HCT116 (cell line): ENCODE measurements at regions not wholly inside any gene's neighbourhood (a gene's known extent, or its start where the extent isn't known, plus 50 kb on each side); places are given as distances from the start of the nearest gene placed in this dataset.

ENCODE experiments used
- ATAC-seq: fragments of 200-7000 bp; cut with Tn5 transposase; 2 replicates; pipeline ENCODE4 v1.9.1; 2020; ENCODE audit warnings: mild to moderate bottlenecking, moderate library complexity
- BruUV-seq: library from RNA; stranded (reverse); fragments of 400-500 nt; replicated peaks from 2 replicates; lab custom pipeline; 2021; lab: Mats Ljungman, UMichigan
- CTCF ChIA-PET: fragments of 300-600 bp; sonication (Branson Sonifier 250); formaldehyde crosslinking; loops from one replicate; lab custom pipeline; 2021; ENCODE audit warnings: antibody characterized with exemption; lab: Charles Lee
- POLR2A ChIA-PET: fragments of 300-600, 350-600 bp; sonication (Branson Sonifier 250); formaldehyde crosslinking; loops from one replicate; lab custom pipeline; 2021; ENCODE audit warnings: antibody characterized with exemption; lab: Charles Lee
- RAD21 ChIA-PET, 2 experiments: fragments of 300-600 bp; sonication (Branson Sonifier 250); formaldehyde crosslinking; loops; one replicate each; lab custom pipeline; 2023; ENCODE audit warnings: low total read pairs in 2 of 2; ENCODE audit not compliant: uncharacterized antibody in 2 of 2, unreplicated experiment in 2 of 2, low non-redundant PET in 1 of 2; lab: Charles Lee
- DNase-seq: peaks from one replicate; pipeline ENCODE4 v3.0.0-alpha.2; 2010; ENCODE audit warnings: low read depth, low spot score
- H2AFZ ChIP-seq: fragments of 200-600 bp; shearing (Covaris generic), sonication (generic); 2 replicates; pipeline ENCODE4 v1.6.1; 2017; ENCODE audit warnings: low read depth, mixed run types, mixed read lengths, antibody characterized with exemption, low read length; ENCODE audit not compliant: poor library complexity, severe bottlenecking
- H3K27ac ChIP-seq: 2 replicates; pipeline ENCODE4 v1.5.1; 2012; ENCODE audit warnings: low read depth, low read length
- H3K27me3 ChIP-seq: fragments of 200-600 bp; sonication (generic); 2 replicates; pipeline ENCODE4 v1.6.1; 2016; ENCODE audit warnings: mixed run types, low read length, mixed read lengths; ENCODE audit not compliant: insufficient read depth
- H3K36me3 ChIP-seq, 2 experiments: fragments of 200-500 bp in 1 of 2; fragments of 200-600 bp in 1 of 2; sonication (Bioruptor generic) in 1 of 2; sonication (generic) in 1 of 2; 2 replicates each; pipeline versions ENCODE4 v1.5.1 to v1.6.1; 2014 to 2016; ENCODE audit warnings: low read length in 2 of 2, inconsistent platforms in 1 of 2, mixed read lengths in 1 of 2, mixed run types in 1 of 2; ENCODE audit not compliant: insufficient read depth in 2 of 2, control insufficient read depth in 1 of 2
- H3K4me1 ChIP-seq, 2 experiments: fragments of 200-600 bp in 1 of 2; sonication (generic) in 1 of 2; 2 replicates each; pipeline versions ENCODE4 v1.5.1 to v1.6.1; 2012 to 2017; ENCODE audit warnings: low read length in 2 of 2, inconsistent platforms in 1 of 2, mild to moderate bottlenecking in 1 of 2, mixed read lengths in 1 of 2, mixed run types in 1 of 2, moderate library complexity in 1 of 2; ENCODE audit not compliant: insufficient read depth in 2 of 2, control insufficient read depth in 1 of 2
- H3K4me2 ChIP-seq: fragments of 200-600 bp; sonication (generic); 2 replicates; pipeline ENCODE4 v1.6.1; 2017; ENCODE audit warnings: mixed run types, low read length, mixed read lengths
- H3K4me3 ChIP-seq, 2 experiments: fragments of 200-600 bp in 1 of 2; sonication (generic) in 1 of 2; replicated peaks in 1 of 2; 2 replicates each; pipeline ENCODE4 v1.5.1; 2011 to 2016; ENCODE audit warnings: low read length in 2 of 2, control low read depth in 1 of 2, low read depth in 1 of 2, mild to moderate bottlenecking in 1 of 2, mixed read lengths in 1 of 2, mixed run types in 1 of 2
- H3K79me2 ChIP-seq: fragments of 200-600 bp; sonication (generic); 2 replicates; pipeline ENCODE4 v1.6.1; 2017; ENCODE audit warnings: mild to moderate bottlenecking, mixed run types, low read length, moderate library complexity, mixed read lengths; ENCODE audit not compliant: insufficient read depth
- H3K9ac ChIP-seq: fragments of 200-600 bp; sonication (generic); 2 replicates; pipeline ENCODE4 v1.6.1; 2016; ENCODE audit warnings: low read length, mixed read lengths
- H3K9me2 ChIP-seq: fragments of 200-600 bp; sonication (generic), shearing (Covaris generic); 2 replicates; pipeline ENCODE4 v1.6.1; 2017; ENCODE audit warnings: mixed run types, mild to moderate bottlenecking, moderate library complexity; ENCODE audit not compliant: insufficient read depth
- H3K9me3 ChIP-seq, 2 experiments: fragments of 200-500 bp in 1 of 2; fragments of 200-600 bp in 1 of 2; sonication (Bioruptor generic) in 1 of 2; sonication (generic) in 1 of 2; 2 replicates each; pipeline ENCODE4 v1.6.1; 2014 to 2017; ENCODE audit warnings: low read length in 2 of 2, mixed read lengths in 2 of 2, inconsistent platforms in 1 of 2, low read depth in 1 of 2, mild to moderate bottlenecking in 1 of 2, mixed run types in 1 of 2, moderate library complexity in 1 of 2; ENCODE audit not compliant: control insufficient read depth in 1 of 2, insufficient read depth in 1 of 2
- H4K20me1 ChIP-seq: fragments of 200-600 bp; sonication (generic), shearing (Covaris generic); 2 replicates; pipeline ENCODE4 v1.6.1; 2017; ENCODE audit warnings: mixed run types, mild to moderate bottlenecking, moderate library complexity; ENCODE audit not compliant: insufficient read depth
- CBX3 ChIP-seq: IDR thresholded peaks from 2 replicates; pipeline ENCODE4 v1.6.1; 2012; ENCODE audit warnings: low read depth
- CTCF ChIP-seq, 3 experiments: fragments of 200-600 bp in 1 of 3; sonication (generic) in 1 of 3; IDR thresholded peaks in 2 of 3; conservative IDR thresholded peaks in 1 of 3; 2 replicates each; pipeline ENCODE4 v1.5.1; 2012 to 2017; ENCODE audit warnings: low read depth in 2 of 3, low read length in 2 of 3, antibody characterized with exemption in 1 of 3, borderline replicate concordance in 1 of 3, control low read depth in 1 of 3, mild to moderate bottlenecking in 1 of 3, mixed read lengths in 1 of 3, mixed run types in 1 of 3, moderate library complexity in 1 of 3; ENCODE audit not compliant: insufficient read depth in 1 of 3
- ELF1 ChIP-seq: IDR thresholded peaks from 2 replicates; pipeline ENCODE4 v1.6.1; 2012; ENCODE audit warnings: low read depth, borderline replicate concordance
- EZH2 ChIP-seq: fragments of 200-600 bp; sonication (generic); IDR thresholded peaks from 2 replicates; pipeline ENCODE4 v1.6.1; 2017; ENCODE audit warnings: antibody characterized with exemption, mixed run types
- EZH2phosphoT487 ChIP-seq: fragments of 200-600 bp; IDR thresholded peaks from 2 replicates; pipeline ENCODE4 v1.6.1; 2018; ENCODE audit warnings: antibody characterized with exemption, borderline replicate concordance
- JUND ChIP-seq: IDR thresholded peaks from 2 replicates; pipeline ENCODE4 v1.6.1; 2012
- MAX ChIP-seq: IDR thresholded peaks from 2 replicates; pipeline ENCODE4 v1.6.1; 2012
- POLR2AphosphoS5 ChIP-seq: IDR thresholded peaks from 2 replicates; pipeline ENCODE4 v1.6.1; 2011; ENCODE audit warnings: mild to moderate bottlenecking, low read depth, low read length, moderate library complexity
- REST ChIP-seq: IDR thresholded peaks from 2 replicates; pipeline ENCODE4 v1.6.1; 2012; ENCODE audit warnings: low read depth
- TCF7L2 ChIP-seq: IDR thresholded peaks from 2 replicates; pipeline ENCODE4 v1.7.0; 2011; ENCODE audit warnings: borderline replicate concordance, inconsistent platforms; ENCODE audit not compliant: insufficient read depth, insufficient read length; ENCODE audit errors: extremely low read depth
- ZFX ChIP-seq: fragments of 450-650 bp; IDR thresholded peaks from 2 replicates; pipeline ENCODE4 v1.6.1; 2017
- ZNF274 ChIP-seq: fragments of 200-500 bp; sonication (Bioruptor generic); IDR thresholded peaks from 2 replicates; pipeline ENCODE4 v1.6.1; 2014; ENCODE audit warnings: mild to moderate bottlenecking, low read depth, low read length, inconsistent platforms
- intact Hi-C: fragments of 100-400 bp; cut with micrococcal nuclease; formaldehyde crosslinking; loops from 2 replicates; pipeline ENCODE4 v1.10.0; 2022
- TF ChIP-seq, protein P1 (sequence below): IDR thresholded peaks from 2 replicates; pipeline ENCODE4 v1.6.1; 2011; ENCODE audit warnings: mild to moderate bottlenecking, low read length, moderate library complexity; ENCODE audit not compliant: insufficient replicate concordance; ENCODE audit errors: extremely low read depth

GRCh38 chr14:29354486-29354885 lies 573.2 kb downstream of the PRKD1 start:
- no peak for ATAC-seq
- Histone ChIP-seq H3K9ac (no peak overlapping the region), H3K9me2 (no peaks in the 10 kb centered on the region), H2AFZ (no peak overlapping the region), H3K4me3 (no peak overlapping the region), H3K27ac (no peak overlapping the region), H3K9me3 (peaks cover 8 to 20% of the 10 kb centered on the region in 2 experiments; a peak in 2 of 4 replicates), H3K36me3 (no peaks in the 10 kb centered on the region), H4K20me1 (no peaks in the 10 kb centered on the region), H3K27me3 (no peaks in the 10 kb centered on the region), H3K4me1 (no peaks in the 10 kb centered on the region), H3K79me2 (no peaks in the 10 kb centered on the region)
- BruUV-seq, result no TSS peak
- no peak for DNase-seq
- ChIA-PET CTCF (no interaction called here), RAD21 (no interaction called here), POLR2A (no interaction called here)
- intact Hi-C loops, result no loop called here
- no peak for TF ChIP-seq CBX3
- TF ChIP-seq REST, result no peak
- TF ChIP-seq, all 23 proteins: peak for 0
- no peak overlapping the region for H3K4me2 ChIP-seq

- ChIA-PET POLR2A (no interaction called here), RAD21 (no interaction called here), CTCF (no interaction called here)
- H3K79me2 ChIP-seq, result no peaks in the 10 kb centered on the region
- H3K9ac ChIP-seq, result no peak overlapping the region
- no peak overlapping the region for H3K4me2 ChIP-seq
- H3K27ac ChIP-seq, result no peak overlapping the region
- peaks cover 8 to 19% of the 10 kb centered on the region in 2 experiments; a peak in 2 of 4 replicates for H3K9me3 ChIP-seq
- H3K36me3 ChIP-seq, result no peaks in the 10 kb centered on the region
- intact Hi-C loops, result no loop called here
- H3K4me1 ChIP-seq, result no peaks in the 10 kb centered on the region
- no TSS peak for BruUV-seq
- DNase-seq (no peak), ATAC-seq (no peak)
- no peak overlapping the region for H2AFZ ChIP-seq
- no peaks in the 10 kb centered on the region for H3K9me2 ChIP-seq
- H3K4me3 ChIP-seq, result no peak overlapping the region
- no peaks in the 10 kb centered on the region for H3K27me3 ChIP-seq
- H4K20me1 ChIP-seq, result no peaks in the 10 kb centered on the region
- TF ChIP-seq MAX, result no peak
- TF ChIP-seq, protein P1, sequence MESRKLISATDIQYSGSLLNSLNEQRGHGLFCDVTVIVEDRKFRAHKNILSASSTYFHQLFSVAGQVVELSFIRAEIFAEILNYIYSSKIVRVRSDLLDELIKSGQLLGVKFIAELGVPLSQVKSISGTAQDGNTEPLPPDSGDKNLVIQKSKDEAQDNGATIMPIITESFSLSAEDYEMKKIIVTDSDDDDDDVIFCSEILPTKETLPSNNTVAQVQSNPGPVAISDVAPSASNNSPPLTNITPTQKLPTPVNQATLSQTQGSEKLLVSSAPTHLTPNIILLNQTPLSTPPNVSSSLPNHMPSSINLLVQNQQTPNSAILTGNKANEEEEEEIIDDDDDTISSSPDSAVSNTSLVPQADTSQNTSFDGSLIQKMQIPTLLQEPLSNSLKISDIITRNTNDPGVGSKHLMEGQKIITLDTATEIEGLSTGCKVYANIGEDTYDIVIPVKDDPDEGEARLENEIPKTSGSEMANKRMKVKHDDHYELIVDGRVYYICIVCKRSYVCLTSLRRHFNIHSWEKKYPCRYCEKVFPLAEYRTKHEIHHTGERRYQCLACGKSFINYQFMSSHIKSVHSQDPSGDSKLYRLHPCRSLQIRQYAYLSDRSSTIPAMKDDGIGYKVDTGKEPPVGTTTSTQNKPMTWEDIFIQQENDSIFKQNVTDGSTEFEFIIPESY, result no peak
- TF ChIP-seq ZNF274, result no peak
- TF ChIP-seq TCF7L2, result no peak
- TF ChIP-seq EZH2, result no peak
- no peak for TF ChIP-seq JUND
- TF ChIP-seq POLR2AphosphoS5, result no peak
- no peak for TF ChIP-seq EZH2phosphoT487
- TF ChIP-seq ELF1, result no peak
- TF ChIP-seq ZFX, result no peak
- TF ChIP-seq CTCF (IDR thresholded peaks at IDR 0.05 in 2 of 3, conservative IDR thresholded peaks at IDR 0.05 in 1 of 3; ENCODE audit: borderline replicate concordance in 1 of 3, insufficient read depth in 1 of 3, low read depth in 2 of 3, low read length in 2 of 3), result no peak
These were observed 572.3 kb downstream of the PRKD1 start for GRCh38 chr14:29355331-29355730.
